Bronchial epithelial cell (primary cell): ENCODE measurements at regions not wholly inside any gene's neighbourhood (a gene's known extent, or its start where the extent isn't known, plus 50 kb on each side); places are given as distances from the start of the nearest gene placed in this dataset.
A peak's percentile ranks its signal among the peaks of the same experiment; 100 is the strongest.

Experiments used
- DNase-seq: peaks from one replicate; pipeline ENCODE4 v3.0.0-alpha.2; 2010; ENCODE audit warnings: low read depth
- FAIRE-seq: peaks from 2 replicates; lab custom pipeline; 2011; peaks lifted over from hg19 to GRCh38; lab: Jason Lieb, UNC
- H3K27me3 ChIP-seq: 2 replicates; pipeline ENCODE4 v1.5.1; 2011; ENCODE audit warnings: low read length; ENCODE audit not compliant: control insufficient read depth, insufficient read depth
- H3K36me3 ChIP-seq: 2 replicates; pipeline ENCODE4 v1.5.1; 2011; ENCODE audit warnings: low read length; ENCODE audit not compliant: control insufficient read depth, insufficient read depth
- H3K4me3 ChIP-seq: 2 replicates; pipeline ENCODE4 v1.5.1; 2011; ENCODE audit warnings: mild to moderate bottlenecking, low read depth, low read length, control low read depth
- CTCF ChIP-seq: IDR thresholded peaks from 2 replicates; pipeline ENCODE4 v1.5.1; 2011; ENCODE audit warnings: mild to moderate bottlenecking, moderate library complexity, low read length, control low read depth, inconsistent platforms; ENCODE audit not compliant: insufficient read depth, severe bottlenecking

DNA sequence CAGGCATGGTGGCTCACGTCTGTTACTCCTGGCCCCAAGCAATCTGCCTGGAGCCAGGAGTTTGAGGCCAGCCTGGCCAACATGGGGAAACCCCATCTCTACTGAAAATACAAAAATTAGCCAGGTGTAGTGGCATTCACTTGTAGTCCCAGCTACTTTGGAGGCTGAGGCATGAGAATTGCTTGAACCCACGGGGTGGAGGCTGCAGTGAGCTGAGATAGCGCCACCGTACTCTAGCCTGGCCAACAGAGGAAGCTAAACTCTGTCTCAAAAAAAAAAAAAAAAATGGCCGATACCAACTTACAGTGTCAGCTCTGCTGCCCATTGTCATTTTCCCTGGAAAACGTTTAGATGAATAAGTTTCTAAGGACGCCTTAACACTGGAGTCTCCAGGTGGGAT lies 489.9 kb downstream of the TFAP2A start:
- no peak for FAIRE-seq
- no peak for TF ChIP-seq CTCF
- H3K4me3 ChIP-seq, result no peak overlapping the region
- no peaks in the 10 kb centered on the region for H3K27me3 ChIP-seq
- H3K36me3 ChIP-seq, result no peaks in the 10 kb centered on the region
- DNase-seq, result no peak

- H3K36me3 ChIP-seq, result no peaks in the 10 kb centered on the region
- peak; percentile 12 for DNase-seq
- TF ChIP-seq CTCF, result no peak
- H3K4me3 ChIP-seq, result no peak overlapping the region
- H3K27me3 ChIP-seq, result no peaks in the 10 kb centered on the region
- no peak for FAIRE-seq
These were observed 493.5 kb downstream of the TFAP2A start for GRCh38 chr6:9921366-9921765.

GRCh38 chr6:9914951-9915350 lies 499.9 kb downstream of the TFAP2A start:
- TF ChIP-seq CTCF, result no peak
- Histone ChIP-seq H3K36me3 (no peaks in the 10 kb centered on the region), H3K4me3 (no peak overlapping the region), H3K27me3 (no peaks in the 10 kb centered on the region)
- FAIRE-seq (no peak), DNase-seq (no peak)

DNA sequence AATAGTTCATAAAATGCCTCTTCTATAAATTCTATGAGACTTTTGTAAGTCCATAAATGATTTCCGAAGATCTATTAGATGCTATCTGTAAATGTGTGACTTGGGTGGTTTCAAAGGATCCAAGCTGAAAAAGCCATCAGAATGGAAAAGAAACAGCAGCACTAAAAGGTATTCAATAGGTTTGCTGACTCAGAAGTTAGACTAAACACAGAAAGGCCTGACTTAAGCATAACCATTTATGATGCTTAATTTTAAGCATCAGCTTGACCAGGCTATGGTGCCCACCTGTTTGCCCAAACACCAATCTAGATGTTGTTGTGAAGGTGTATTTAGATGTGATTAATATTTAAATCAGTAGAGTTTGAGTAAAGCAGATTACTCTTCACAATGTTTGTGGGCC lies 513.5 kb downstream of the TFAP2A start:
- no peaks in the 10 kb centered on the region for H3K36me3 ChIP-seq
- H3K4me3 ChIP-seq, result no peak overlapping the region
- DNase-seq (no peak), FAIRE-seq (no peak)
- TF ChIP-seq CTCF, result no peak
- no peaks in the 10 kb centered on the region for H3K27me3 ChIP-seq

DNA sequence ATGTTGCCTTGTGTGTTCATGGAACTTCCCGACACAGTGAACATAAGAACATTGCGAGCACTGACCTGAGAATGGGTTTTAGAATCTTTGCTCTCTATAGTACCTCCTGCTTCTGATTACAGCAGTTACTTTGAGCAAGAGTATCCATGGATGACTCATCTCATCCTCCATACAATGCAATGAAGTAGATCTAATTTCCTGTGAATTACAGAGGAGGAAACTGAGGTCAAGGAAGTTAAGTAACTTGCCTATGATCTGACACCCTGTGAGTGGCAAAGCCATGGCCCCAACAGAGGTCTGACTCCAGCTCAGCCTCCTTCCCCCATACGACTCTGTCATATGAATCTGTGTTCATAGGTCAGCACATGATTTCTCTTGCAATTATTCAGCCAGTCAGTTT lies 518.1 kb downstream of the TFAP2A start:
- H3K4me3 ChIP-seq, result no peak overlapping the region
- DNase-seq (peak; percentile 55), FAIRE-seq (no peak)
- no peaks in the 10 kb centered on the region for H3K36me3 ChIP-seq
- no peaks in the 10 kb centered on the region for H3K27me3 ChIP-seq
- no peak for TF ChIP-seq CTCF

DNA sequence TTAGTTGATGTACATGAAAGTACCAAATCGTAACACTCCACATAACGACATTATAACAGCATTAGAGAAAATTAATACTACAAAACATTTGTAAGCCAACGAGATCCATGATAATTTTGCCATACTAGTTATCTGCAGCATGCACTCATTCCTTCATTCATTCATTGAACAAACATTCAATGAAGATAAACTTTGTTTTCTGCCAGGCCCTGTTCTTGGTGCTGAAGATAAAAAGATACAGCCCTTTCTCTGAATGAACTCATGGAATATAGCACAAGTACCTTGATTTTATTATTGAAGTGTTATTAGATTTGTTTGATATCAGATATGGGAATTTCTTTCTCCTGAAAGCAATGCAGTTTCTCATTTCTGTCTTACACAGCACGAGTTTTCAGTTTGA lies 524.0 kb downstream of the TFAP2A start:
- Histone ChIP-seq H3K27me3 (no peaks in the 10 kb centered on the region), H3K4me3 (no peak overlapping the region), H3K36me3 (no peaks in the 10 kb centered on the region)
- DNase-seq (no peak), FAIRE-seq (no peak)
- no peak for TF ChIP-seq CTCF
